ENCODE measurements at regions not wholly inside any gene's neighbourhood (a gene's known extent, or its start where the extent isn't known, plus 50 kb on each side); places are given as distances from the start of the nearest gene placed in this dataset.

DNA sequence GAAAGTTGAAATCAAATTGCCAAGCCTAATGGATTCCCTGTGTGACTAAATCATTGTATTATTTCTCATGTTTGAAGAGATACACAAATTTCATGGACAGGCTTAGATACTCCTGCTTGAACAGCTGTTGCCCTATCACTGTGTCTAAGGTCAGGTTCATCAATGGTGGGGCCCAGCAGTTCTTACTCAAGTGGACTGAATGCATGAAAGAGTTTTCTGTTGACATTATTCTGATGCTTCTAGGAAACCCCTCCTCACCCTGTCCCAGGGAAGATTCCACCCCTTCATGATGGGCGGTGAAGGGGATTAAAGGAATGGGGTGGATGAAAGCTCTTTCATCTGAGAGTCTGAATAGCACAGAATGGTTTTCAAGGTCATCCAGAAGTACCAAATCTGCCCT is 148.8 kb downstream of the INO80D start:
- DNase-seq (ENCODE audit: low read depth, low spot score), result no peak

DNA sequence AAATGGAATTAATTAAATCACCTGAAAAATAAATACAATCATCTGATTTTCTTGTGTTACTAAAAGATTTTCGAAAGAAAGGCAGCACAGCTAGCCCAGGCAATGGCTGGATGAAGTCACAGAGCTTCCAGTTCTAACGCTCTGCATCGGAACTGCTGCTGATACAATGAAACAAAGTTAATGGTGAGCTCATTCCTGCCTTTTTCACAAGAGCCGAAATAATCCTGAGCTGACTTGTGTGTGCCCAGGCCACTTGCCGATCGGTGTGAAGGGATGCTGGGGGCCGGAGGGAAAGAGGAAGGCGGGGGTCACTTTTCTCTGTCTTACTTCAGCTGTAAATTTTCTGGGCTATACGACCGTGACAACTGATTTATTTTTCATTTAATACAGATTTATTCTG is 149.5 kb downstream of the INO80D start:
- DNase-seq (ENCODE audit: low read depth, low spot score), result no peak

DNA sequence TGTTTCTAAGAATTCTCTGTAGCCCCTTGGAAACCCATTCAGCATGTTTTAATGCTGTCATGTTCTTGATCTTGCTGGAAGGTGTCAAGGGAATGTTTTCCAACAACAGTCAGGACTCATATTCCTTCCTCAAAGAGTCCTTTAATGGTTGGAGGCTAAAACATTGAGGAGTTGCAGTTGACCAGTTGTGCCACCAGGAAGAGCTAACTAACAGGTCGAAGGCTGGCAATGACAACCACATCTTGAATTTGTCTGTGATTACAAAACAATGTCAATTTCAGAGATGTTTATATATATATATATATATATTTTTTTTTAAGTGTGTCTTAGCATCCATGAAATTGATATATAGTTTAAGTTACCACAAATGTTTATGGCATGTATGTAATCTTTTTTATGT is 151.5 kb downstream of the INO80D start:
- no peak for DNase-seq (ENCODE audit: low read depth, low spot score)

DNA sequence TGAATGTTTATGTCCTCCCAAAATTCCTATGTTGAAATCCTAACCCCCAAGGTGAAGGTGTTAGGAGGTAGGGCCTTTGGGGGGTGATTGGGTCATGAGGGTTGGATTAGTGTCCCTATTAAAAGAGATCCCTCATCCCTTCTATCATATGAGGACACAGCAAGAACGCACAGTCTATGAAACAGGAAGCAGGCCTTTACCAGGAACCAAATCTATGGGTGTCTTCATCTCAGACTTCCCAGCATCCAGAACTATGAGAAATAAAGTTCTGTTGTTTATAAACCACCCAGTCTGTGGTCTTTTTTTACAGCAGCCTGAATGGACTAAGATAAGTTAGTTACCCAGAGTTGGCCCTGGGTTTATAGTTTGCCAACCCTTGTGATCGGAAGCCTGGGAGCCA is 153.1 kb downstream of the INO80D start:
- DNase-seq (ENCODE audit: low read depth, low spot score), result no peak

DNA sequence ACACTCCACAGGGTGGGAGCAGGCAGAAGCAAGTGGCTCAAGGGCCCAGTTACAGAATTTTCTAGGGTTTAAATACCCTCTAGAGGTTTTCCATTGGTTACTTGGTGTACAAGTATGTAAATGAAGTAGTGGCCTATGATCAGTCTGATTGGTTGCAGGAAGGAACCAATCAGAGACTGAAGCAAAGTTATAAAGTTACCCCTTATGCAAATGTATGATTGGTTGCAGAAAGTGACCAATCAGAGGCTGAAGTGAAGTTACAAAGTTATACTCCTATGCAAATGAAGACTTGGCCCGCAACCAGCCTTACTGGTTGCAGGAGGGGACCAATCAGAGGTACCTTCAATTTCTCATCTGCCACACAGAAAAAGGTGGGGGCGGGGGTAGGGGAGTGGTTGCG is 154.6 kb downstream of the INO80D start:
- DNase-seq (ENCODE audit: low read depth, low spot score), result no peak

DNA sequence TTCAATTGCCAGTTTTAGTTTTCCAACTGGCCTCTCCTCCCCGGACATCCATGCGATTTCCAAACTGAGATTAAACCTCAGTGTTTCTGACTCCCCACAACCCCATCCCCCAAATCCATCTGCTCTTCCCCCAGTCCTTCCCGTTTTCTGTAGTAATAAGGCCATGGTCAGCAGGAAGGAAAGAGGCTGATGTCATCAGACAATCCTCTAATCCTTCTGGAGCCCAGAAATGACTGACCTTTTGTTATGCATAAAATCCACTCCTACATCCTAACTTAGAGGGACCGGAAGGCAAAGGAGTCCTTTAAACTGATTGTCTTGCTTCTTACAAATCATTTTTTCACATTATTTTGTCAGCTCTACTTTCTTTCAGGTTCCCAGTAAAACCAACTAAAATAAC is 155.8 kb downstream of the INO80D start:
- DNase-seq (ENCODE audit: low read depth, low spot score), result no peak

DNA sequence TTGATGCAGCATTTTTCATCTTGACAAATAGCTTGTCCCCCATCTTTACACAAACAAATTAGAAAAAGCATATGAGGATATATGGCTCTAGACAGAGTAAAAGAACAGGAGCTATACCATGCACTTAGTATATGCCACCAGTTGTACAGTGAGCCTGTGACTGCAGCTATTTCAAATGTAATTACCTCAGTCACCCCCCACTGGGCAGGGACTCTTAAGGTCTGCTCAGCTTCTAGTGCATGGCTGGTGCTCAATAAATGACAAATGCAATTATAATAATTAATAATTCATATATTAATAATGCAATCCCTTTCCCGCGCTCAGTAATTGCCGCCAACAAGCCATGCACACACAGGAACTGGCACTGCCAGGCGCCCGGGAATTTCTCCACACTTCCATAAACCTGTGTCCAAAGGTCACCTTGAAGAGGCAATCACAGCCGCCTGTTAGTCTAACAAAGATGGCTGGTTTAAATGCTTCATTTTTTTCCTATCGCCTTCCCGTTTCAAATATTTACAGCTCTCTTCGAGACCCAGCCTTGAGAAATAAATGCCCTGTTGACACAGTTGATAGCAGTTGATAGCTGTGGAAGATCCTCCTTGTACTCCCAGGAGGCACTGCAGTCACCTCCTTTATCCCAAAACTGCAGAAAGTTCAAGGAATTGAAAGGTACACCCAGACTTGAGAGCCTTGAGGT is 156.6 kb downstream of the INO80D start:
- no peak for DNase-seq (ENCODE audit: low read depth, low spot score)

DNA sequence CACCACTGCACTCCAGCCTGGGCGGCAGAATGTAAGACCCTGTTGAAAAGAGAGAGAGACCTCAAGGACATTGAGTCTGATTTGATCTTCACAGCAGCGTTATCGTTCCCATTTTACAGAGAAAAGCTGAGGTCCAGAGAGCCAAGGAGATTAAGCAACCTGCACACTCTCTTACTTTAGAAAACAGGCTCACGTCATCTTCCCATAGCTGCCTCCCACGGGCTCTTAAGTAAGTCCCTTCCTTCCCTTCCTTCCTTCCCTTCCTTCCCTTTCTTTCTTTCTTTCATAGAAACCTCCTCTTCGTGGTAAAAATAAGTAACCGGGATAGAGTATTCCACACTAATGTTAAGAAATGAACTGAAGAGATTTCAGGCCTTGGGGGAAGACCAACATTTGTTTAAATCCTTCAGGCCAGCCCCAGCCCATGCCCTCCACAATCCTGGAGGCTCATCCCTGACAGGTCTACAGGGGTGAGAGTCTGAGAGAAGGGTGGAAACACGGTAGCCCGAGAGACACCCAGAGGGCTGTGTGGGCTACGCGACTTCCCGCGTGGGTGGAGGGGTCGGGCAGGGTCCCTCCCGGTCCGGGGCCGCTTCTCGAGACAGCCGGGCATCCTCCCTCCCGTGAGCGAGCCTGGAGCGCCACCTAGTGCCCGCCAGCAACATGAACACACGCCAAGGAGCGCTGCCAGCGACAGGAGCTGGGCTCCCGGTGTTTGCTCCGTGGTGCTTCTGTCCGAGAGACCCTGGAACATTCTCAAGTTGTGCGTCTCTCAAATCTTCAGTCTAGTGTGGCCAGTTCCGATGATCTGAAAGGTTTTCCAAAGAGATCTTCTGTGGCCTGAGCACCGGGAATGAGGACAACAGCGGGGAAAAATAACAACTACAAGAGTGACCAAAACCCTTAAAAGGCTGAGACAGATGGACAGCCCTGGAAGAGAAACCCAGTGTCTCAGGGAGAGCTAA is 160.3 kb downstream of the INO80D start:
- peak; percentile 51 for DNase-seq (ENCODE audit: low read depth, low spot score)

DNA sequence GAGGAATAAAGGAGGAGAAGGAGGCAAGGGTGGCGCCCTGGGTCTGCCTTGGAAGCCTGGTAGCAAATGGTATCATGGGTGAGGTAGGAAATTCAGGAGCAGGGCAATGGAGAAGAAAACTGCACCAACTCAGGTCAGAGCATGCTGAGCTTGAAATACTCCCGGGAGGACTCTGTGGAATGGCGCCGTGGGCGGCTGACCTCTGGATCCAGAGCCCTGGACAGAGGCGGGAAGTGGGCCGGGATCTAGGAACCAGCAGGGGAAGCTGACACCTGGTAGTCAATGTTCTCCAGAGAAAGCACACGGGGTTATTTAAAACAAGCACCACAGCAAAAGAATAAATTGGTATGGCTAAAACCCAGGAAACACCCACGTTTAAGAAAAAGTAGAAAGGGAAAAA is 161.3 kb downstream of the INO80D start:
- DNase-seq (ENCODE audit: low read depth, low spot score), result no peak

DNA sequence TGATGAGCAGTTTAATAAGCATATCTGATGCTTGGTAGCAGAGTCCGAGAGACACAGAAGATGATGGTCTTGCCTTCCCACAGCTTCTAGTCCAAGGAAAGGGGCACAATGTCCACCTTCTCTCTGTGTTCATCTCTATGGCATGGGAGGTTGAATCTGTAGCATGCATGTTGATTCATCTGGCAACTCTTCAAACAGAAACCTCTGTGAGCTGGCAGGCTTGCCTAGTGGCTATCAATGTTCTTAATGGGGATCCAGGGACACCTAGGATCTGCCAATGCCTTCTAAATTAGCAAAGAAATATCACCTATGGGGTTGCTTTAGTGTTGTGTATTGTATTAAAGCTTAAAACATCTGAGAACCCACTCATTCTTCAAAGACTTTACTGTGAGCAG is 170.8 kb downstream of the INO80D start:
- DNase-seq (ENCODE audit: low read depth, low spot score), result no peak

DNA sequence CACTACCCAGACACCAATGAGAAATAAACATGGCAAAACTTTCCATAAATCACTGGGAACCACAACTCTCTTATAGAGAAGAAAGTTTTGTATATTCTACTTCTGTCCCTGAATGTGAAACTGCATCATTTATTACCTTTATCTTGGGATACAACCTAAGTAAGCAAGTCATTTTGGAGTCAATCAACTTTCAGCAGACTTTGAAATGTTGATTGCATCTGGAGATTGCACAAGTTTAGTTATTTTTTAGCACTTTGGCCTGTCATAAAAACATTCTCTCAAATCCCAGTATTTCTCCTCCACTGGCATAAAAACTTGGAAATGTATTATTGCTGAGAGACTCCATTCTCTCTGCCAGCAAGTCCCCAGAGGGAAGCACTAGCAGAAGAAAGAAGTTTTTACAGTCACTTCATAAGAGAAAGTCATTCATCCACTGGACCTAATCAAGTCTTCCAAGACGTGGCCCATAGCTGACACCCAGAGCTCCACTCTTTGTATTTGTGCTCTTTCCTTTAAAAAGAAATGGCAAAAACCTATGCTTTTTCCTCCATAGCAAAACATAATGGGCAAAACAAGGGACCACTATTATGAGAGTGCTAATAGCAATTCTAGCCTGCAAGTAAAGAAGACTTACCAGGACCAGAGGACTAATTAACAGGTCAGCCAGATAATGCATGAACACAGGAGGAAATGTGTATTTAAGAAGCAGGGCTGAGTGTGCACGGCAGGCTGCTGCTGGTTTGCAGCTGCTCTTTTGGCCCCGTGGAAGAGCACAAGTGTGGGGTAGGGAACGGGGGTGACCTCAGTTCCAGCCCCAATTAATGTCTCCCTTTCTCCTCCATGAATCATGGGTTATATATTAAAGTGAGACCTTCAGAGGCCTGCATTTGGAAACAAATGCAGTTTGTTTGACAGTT is 171.5 kb downstream of the INO80D start:
- DNase-seq (ENCODE audit: low read depth, low spot score), result no peak

DNA sequence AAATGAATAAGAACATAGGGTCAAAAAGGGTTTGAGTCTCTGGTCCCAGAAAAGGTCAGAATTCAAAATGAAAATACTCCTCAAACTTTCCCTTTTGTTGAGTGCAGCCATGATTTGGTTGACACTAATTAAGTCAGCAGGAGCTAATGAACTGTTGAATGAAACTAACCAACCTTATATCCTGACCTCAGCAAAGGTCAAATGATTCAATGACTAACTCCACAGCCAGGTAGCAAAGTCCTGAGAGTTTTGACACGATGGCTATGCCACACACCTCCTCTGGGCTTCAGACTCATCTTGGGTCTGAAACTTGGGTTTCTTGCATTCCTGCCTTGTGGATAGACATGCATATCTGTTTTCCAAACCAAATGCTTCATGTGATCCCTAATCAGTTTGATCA is 172.3 kb downstream of the INO80D start:
- DNase-seq (ENCODE audit: low read depth, low spot score), result no peak

DNA sequence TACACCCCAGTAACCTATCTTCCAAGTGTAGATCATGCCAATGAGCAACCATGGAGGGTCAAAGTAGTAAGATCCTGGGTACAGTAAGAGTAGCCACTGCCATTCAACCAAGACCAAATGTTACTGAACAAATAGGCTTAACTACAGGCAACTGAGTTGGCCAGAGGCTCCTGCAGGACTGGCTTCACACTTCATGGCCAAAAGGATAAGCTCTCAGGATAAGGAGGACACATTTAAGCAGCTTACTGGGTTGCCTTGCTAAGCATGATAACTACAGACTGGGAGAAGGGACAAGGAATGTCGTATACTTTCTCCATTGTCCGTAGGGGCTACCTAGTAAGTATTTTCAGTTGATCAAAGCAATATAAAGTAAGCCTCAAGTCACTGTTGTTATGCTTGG is 174.7 kb downstream of the INO80D start:
- no peak for DNase-seq (ENCODE audit: low read depth, low spot score)

DNA sequence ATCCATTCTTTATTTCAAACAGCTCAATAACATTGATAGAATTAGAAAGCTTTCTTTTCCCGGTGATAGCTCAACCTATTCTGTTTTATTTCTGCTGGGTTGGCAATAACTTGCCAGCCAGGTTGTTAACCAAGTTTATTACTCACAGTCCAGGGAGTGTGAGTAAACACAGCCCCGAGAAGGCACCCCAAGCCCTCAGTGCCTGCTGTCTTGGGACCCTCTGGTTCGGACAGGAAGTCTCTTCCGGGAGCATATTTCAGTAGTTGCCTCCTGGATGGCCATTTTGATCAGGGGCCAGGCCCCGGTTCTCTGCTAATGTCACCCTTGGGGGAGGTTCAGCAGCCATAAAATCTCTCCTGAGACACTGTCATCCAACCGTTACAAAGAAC is 176.8 kb downstream of the INO80D start:
- DNase-seq (ENCODE audit: low read depth, low spot score), result no peak

DNA sequence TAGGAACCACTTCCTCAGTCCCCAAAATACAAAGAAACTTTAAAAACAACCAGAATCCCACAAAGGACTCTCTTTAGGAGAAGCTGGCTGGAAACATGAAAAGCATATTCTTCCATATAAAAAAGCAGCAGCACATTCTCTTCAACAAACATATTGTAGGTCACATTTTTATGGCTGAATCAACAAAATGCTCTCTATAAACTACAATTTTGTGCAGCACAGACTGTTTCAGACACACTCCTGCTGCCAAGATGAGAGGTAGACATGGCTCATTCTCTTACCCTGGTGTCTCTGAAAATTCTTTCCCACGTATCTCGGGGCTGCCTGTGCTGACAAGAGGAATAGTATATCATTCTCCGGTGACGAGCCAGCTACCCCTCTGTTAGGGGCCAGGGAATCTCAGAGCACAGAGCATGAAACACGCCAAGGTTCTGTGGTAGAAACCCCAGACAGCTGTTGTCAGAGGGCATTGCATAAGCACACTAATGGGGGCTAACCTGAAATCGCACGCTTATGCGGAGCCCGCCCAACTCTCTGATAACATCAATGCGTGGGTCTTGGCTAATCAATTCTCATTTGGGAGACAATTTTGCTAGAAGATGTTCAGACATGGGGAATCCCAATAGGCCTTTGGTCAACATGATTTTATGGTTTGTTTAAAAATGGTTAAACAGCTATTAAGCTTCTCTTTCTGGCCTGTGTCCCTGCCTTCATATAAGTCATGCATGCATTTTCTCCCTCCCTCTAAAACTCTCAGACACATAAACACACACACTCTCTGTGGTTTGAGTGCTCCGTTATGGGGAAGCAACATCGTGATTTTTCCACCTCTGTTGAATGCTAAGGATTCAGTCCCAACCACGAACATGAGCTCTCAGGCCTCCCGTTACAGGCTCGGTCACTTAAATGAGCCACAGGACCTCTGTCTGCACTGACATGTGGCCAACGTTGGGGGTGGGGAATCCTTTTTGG is 177.5 kb downstream of the INO80D start:
- DNase-seq (ENCODE audit: low read depth, low spot score), result no peak

DNA sequence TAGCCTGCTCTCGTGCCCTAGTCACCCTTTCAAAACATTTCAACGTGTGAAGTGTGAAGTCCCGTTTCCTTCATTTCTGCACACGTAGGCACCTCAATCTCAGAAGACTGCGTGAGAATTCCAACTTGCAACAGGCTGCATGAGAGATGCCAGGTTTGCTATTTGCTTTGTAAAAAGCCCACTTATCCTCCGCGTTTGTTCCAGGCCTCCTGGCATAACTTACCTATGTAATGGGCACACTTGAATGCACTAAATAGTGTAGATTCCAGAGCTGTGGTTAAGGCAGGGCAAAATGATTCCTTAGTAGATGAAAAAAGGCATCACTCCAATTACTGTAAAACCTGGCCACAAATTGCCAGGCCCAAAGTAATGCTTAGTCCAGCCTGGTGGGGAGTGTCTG is 179.6 kb downstream of the INO80D start:
- DNase-seq (ENCODE audit: low read depth, low spot score), result no peak

DNA sequence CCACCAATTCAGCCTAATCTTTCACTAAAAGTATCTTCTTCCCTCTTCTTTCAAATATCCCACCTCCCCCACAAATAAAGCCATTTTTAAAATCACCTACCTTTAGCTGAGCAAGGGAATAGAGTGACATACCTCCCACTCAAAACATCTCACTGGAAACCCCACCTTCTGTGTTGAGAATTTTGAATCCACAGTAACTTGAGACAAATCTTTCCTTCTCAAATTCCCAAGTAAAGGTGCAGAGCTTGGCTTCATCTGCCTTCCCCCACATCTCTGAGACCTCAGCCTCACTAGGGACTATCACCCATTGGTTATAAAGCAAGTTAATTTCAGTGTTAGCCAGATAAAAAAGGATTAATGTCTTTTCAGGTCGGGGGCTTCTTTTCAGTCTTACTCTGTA is 180.4 kb downstream of the INO80D start:
- DNase-seq (ENCODE audit: low read depth, low spot score), result no peak

DNA sequence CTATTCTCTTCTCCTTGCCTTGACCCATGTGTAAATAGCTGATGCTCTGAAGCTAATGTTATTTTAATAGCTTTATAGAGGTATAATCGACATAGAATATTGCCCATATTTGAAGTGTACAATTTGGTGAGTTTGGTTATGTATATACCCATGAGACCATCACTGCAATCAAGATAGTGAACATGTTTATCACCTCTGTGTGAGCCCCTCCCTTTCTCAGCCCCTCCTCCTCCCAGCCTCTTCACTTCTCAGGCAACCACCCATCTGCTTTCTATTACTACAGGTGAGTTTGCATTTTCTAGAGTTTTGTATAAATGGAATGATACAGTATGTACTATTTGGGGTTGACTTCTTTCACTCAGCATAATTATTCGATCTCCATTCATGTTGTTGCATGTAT is 181.1 kb downstream of the INO80D start:
- DNase-seq (ENCODE audit: low read depth, low spot score), result no peak

DNA sequence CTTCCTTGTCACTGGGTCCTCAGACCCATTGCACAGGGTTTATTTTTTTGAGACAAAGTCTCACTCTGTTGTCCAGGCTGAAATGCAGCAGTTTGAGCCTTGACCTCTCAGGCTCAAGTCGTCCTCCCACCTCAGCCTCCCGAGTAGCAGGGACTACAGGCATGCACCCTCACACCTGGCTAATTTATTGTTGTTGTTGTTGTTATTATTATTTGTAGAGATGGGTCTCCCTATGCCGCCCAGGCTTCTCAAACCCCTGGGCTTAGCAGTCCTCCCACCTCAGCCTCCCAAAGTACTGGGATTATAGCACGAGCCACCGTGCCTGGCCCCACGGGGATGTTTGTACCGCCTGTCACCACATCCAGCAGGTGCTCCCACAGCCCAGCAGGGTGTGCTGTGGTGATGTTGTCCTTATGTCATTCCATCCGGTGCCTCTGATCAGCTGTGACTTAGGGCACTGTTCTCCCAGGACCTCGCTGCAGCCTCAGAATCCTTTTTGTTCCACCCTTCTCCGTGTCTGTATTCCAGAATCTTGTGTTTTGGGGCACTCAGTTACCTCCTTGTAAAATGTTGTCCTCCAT is 182.3 kb downstream of the INO80D start:
- DNase-seq (ENCODE audit: low read depth, low spot score), result no peak

DNA sequence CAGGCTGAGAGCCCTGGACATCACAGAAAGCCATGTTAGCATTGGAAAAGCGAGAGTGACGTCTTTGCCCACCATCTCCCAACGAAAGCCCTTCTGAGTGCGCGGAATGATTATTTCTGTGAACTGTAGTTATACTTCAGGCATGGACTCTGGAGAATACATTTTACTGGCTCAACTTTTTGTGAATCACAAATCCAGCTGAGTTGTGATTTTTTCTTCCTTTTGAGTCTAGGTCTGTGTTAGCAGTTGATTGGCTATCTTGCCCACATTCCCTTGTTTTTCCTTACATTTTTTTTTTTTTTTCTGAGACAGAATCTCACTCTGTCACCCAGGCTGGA is 183.1 kb downstream of the INO80D start:
- no peak for DNase-seq (ENCODE audit: low read depth, low spot score)

All from activated naive CD8-positive, alpha-beta T cell treated with anti-CD3 and anti-CD28 coated beads, Interleukin-2, amount 50 U/mL, for 16 hours (primary cell).